NB4 (cell line): ENCODE measurements at regions not wholly inside any gene's neighbourhood (a gene's known extent, or its start where the extent isn't known, plus 50 kb on each side); places are given as distances from the start of the nearest gene placed in this dataset.
A peak's percentile ranks its signal among the peaks of the same experiment; 100 is the strongest.

Experiments
- DNase-seq: peaks from one replicate; pipeline ENCODE4 v3.0.0; 2010; ENCODE audit warnings: low read depth
- H3K4me3 ChIP-seq: one replicate; pipeline ENCODE4 v1.5.1; 2011; ENCODE audit warnings: mild to moderate bottlenecking, low read depth, low read length, moderate library complexity
- CTCF ChIP-seq: IDR thresholded peaks from one replicate; pipeline ENCODE4 v1.5.1; 2012; ENCODE audit warnings: low read depth, low read length
- MAX ChIP-seq: IDR thresholded peaks from 2 replicates; pipeline ENCODE4 v1.6.1; 2011; ENCODE audit warnings: low read depth, low read length
- MYC ChIP-seq: IDR thresholded peaks from 2 replicates; pipeline ENCODE4 v1.6.1; 2011; ENCODE audit warnings: low read depth, low read length
- POLR2A ChIP-seq: IDR thresholded peaks from 2 replicates; pipeline ENCODE4 v1.6.1; 2011; ENCODE audit warnings: mild to moderate bottlenecking; ENCODE audit not compliant: insufficient read length; ENCODE audit errors: extremely low read depth

- H3K4me3 ChIP-seq = no peak overlapping the region
- no peak for TF ChIP-seq POLR2A
- TF ChIP-seq MAX = no peak
- no peak for TF ChIP-seq CTCF
- no peak for DNase-seq
Observed at GRCh38 chr2:76381624-76382023, 670.9 kb upstream of the GCFC2 start.

- no peak for DNase-seq
- no peak for TF ChIP-seq MYC
- no peak for TF ChIP-seq CTCF
- no peak for TF ChIP-seq MAX
- no peak for TF ChIP-seq POLR2A
Observed at GRCh38 chr2:76378140-76378539, 667.4 kb upstream of the GCFC2 start.

GRCh38 chr2:76341439-76341838 is 630.7 kb upstream of the GCFC2 start:
- H3K4me3 ChIP-seq = no peak overlapping the region
- DNase-seq = no peak
- TF ChIP-seq POLR2A (no peak), CTCF (no peak), MYC (no peak), MAX (no peak)

More at GRCh38 chr2:76378140-76378539, 667.4 kb upstream of the GCFC2 start:
- no peak overlapping the region for H3K4me3 ChIP-seq

- H3K4me3 ChIP-seq = no peak overlapping the region
- no peak for DNase-seq
Observed at GRCh38 chr2:76332871-76333270, 622.2 kb upstream of the GCFC2 start.

GRCh38 chr2:76330865-76331264 is 620.1 kb upstream of the GCFC2 start:
- DNase-seq = peak; percentile 4

More at GRCh38 chr2:76332871-76333270, 622.2 kb upstream of the GCFC2 start:
- TF ChIP-seq POLR2A (no peak), MYC (no peak), MAX (no peak), CTCF (no peak)

More at GRCh38 chr2:76330865-76331264, 620.1 kb upstream of the GCFC2 start:
- H3K4me3 ChIP-seq = no peak overlapping the region
- TF ChIP-seq MAX (no peak), POLR2A (no peak), CTCF (no peak), MYC (no peak)
